ENCODE measurements at regions not wholly inside any gene's neighbourhood (a gene's known extent, or its start where the extent isn't known, plus 50 kb on each side); places are given as distances from the start of the nearest gene placed in this dataset.
"Not testable (repeated sequence)": the region's sequence is repeated elsewhere in the genome, so short reads cannot be mapped to it uniquely, and the experiment has no call there.

- TF ChIP-seq CTCF, POLR2A (IDR thresholded peaks at IDR 0.05): not testable (repeated sequence)
Measured at GRCh38 chr14:106474261-106475028, 948.1 kb downstream of the TMEM121 start.

All from testis (tissue), 2 donors.